ENCODE measurements at regions not wholly inside any gene's neighbourhood (a gene's known extent, or its start where the extent isn't known, plus 50 kb on each side); places are given as distances from the start of the nearest gene placed in this dataset.
"Not testable (repeated sequence)": the region's sequence is repeated elsewhere in the genome, so short reads cannot be mapped to it uniquely, and the experiment has no call there.

DNA sequence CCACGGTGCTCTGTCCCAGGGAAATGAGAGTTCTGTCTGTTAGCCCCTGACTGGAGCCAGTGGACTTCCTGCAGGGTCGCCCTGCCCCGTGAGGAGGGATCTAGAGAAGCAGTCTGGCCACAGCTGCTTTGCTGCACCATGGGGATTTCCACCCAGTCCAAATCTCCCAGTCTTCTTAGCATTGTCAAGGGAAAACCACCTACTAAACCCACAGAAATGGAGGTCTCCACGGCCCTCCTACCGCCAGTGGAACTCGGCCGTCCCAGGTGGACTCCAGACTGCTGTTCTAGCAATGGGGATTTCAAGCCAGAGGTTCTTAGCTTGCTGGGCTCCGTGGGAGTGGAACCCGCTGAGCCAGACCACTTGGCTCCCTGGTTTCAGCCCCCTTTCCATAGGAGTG is 133.3 kb upstream of the PCDH7 start:
- ChIA-PET CTCF (no interaction called here), POLR2A (no interaction called here)
- no peak overlapping the region for H3K4me3 ChIP-seq (ENCODE audit: low read depth, low read length)
- TF ChIP-seq, protein P1, sequence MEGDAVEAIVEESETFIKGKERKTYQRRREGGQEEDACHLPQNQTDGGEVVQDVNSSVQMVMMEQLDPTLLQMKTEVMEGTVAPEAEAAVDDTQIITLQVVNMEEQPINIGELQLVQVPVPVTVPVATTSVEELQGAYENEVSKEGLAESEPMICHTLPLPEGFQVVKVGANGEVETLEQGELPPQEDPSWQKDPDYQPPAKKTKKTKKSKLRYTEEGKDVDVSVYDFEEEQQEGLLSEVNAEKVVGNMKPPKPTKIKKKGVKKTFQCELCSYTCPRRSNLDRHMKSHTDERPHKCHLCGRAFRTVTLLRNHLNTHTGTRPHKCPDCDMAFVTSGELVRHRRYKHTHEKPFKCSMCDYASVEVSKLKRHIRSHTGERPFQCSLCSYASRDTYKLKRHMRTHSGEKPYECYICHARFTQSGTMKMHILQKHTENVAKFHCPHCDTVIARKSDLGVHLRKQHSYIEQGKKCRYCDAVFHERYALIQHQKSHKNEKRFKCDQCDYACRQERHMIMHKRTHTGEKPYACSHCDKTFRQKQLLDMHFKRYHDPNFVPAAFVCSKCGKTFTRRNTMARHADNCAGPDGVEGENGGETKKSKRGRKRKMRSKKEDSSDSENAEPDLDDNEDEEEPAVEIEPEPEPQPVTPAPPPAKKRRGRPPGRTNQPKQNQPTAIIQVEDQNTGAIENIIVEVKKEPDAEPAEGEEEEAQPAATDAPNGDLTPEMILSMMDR (IDR thresholded peaks at IDR 0.05; ENCODE audit: insufficient read depth, low read length, missing control alignments) = no peak
- DNase-seq (ENCODE audit: low read depth, low spot score) = no peak

DNA sequence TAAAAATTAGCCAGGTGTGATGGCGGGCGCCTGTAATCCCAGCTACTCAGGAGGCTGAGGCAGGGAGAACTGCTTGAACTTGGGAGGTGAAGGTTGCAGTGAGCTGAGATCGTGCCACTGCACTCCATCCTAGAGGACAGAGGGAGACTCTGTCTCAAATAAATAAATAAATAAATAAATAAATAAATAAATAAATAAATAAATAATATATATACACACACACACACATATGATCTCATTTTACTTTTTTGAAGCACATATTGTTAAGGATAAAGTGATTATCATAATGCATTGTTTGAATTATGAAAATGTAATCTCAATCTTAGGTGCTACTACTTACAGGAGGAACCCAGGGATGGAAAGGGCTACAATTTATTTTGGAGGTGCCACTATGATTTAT is 130.5 kb upstream of the PCDH7 start:
- POLR2A ChIA-PET; CTCF ChIA-PET; DNase-seq (ENCODE audit: low read depth, low spot score); H3K4me3 ChIP-seq (ENCODE audit: low read depth, low read length): not testable (repeated sequence)

DNA sequence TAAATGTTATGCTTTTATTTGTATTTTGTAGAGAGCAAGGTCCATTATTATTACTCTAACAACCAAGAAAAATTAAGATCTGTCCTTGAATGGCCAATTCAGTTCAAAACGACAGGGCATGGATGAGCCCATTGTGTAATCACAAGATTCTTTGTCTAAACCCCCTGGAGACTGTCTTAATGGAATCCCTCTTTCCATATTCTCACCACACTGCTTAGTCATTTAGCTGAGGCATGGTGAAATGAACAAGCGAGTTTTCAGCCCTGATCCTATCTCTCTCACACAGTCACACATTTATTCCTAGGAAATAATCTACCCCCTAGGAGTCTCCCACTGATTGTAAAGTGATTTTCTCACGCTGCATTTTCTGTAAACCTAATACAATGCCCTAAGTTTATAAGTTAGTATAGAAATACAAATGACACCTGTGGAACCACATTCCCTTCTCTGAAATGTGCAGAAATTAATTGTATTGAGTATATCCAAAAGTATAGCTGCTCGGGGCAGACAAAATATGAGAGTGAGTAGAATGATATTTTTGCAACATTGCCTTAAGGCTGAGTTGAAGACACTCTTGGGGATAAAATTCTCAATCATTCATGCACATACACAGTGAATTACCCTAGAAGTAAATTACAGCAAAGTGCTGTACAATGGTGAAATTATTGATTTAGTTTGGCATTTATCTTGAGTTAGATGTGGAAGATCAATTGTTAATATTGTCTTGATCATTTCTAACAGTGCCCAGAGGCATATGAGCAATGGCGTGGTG is 119.7 kb upstream of the PCDH7 start:
- no peak overlapping the region for H3K4me3 ChIP-seq (ENCODE audit: low read depth, low read length)
- ChIA-PET POLR2A (no interaction called here), CTCF (no interaction called here)
- DNase-seq (ENCODE audit: low read depth, low spot score) = no peak
- TF ChIP-seq, protein P1 (IDR thresholded peaks at IDR 0.05; ENCODE audit: insufficient read depth, low read length, missing control alignments) = no peak

DNA sequence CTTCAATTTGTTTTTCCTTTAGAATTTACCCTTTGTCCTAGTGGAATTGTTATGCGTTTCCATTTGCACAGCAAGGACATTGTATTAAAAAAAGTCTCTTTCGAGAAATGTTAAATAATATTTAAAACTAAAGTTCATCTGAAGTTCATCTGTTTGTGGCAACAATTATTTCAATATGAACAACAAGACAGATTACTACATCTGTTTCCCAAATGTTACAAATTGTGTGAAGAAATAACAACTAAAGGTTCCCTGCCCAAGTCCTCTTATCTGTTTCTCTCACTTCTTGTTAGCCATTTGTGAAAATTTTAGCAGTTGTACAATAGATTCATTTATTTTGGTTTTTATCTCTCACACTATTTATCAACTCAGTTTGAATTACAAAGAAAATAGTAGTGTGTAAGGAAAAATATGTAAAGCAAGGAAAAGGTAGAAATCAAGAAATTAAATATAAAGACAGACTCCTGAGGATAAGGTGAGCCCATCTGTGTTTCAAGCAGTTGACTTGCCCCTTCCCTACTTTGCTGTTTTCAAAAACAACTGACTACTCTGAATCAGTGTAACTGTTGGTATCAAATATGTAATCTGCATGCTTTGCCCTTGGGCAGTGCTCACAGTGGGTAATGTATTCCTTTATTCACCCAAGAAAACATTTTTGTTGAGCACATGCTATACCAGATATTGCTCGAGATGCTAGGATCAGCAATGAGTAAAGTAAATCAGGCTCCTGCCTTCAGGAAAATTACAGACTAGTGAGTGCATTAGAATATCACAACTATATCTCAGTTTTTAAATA is 118.9 kb upstream of the PCDH7 start:
- H3K4me3 ChIP-seq (ENCODE audit: low read depth, low read length) = no peak overlapping the region
- TF ChIP-seq, protein P1 (IDR thresholded peaks at IDR 0.05; ENCODE audit: insufficient read depth, low read length, missing control alignments) = no peak
- POLR2A ChIA-PET = no interaction called here
- DNase-seq (ENCODE audit: low read depth, low spot score) = no peak
- CTCF ChIA-PET = no interaction called here

DNA sequence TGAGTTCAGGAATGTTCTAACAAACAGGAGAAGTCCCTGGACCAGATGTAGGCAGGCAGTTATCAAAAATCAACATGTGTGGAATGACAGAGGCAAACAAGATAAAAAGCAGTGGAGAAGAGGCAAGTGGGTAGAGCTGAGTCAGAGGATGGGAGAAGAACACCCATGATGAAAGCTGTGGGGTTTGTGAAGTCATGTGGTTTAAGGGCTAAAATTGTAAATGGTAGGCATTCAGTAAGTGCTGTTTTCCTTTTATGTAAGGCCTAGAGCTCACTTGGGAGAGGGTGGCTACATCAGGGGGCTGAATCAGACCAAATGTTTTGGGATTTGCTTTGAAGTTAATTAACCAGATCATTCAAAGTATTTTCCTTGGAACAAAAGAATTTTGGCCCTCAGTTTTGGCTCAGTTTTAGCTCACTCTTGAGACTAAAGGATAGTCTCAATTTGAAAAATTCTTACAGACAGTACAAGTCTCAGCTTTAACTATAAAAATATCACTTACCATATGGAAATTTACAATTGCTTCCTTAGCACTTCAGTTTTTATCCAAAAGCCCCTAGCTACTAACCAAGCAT is 114.5 kb upstream of the PCDH7 start:
- no peak for DNase-seq (ENCODE audit: low read depth, low spot score)
- TF ChIP-seq, protein P1 (IDR thresholded peaks at IDR 0.05; ENCODE audit: insufficient read depth, low read length, missing control alignments) = no peak
- CTCF ChIA-PET = no interaction called here
- POLR2A ChIA-PET = no interaction called here
- no peak overlapping the region for H3K4me3 ChIP-seq (ENCODE audit: low read depth, low read length)

DNA sequence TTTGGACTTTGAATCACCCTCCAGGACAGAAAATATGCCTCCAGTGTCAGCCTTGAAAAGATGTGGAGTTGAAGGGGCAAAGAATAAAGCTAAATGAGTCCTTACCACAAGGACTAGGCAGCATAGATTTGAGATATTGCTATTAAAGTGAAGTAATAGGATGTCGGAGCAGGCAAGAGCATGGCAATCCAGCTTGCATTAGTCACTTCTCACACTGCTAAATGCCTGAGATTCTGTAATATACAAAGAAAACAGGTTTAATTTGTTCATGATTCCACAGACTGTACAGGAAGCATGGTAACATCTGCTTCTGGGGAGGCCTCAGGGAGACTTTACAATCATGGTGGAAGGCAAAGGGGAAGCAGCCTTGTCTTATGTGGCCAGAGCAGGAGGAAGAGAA is 109.8 kb upstream of the PCDH7 start:
- POLR2A ChIA-PET = no interaction called here
- H3K4me3 ChIP-seq (ENCODE audit: low read depth, low read length) = no peak overlapping the region
- CTCF ChIA-PET = no interaction called here
- TF ChIP-seq, protein P1 (IDR thresholded peaks at IDR 0.05; ENCODE audit: insufficient read depth, low read length, missing control alignments) = no peak
- no peak for DNase-seq (ENCODE audit: low read depth, low spot score)
